Brain microvascular endothelial cell (primary cell): ENCODE measurements at regions not wholly inside any gene's neighbourhood (a gene's known extent, or its start where the extent isn't known, plus 50 kb on each side); places are given as distances from the start of the nearest gene placed in this dataset.

Source experiments
- DNase-seq: peaks from one replicate; pipeline ENCODE4 v3.0.0-alpha.2; 2020
- H3K27ac ChIP-seq: fragments of 250-450 bp; sonication (Bioruptor Pico); 2 replicates; pipeline ENCODE4 v1.5.1; 2020; ENCODE audit warnings: mild to moderate bottlenecking, moderate library complexity
- H3K27me3 ChIP-seq: fragments of 250-450 bp; sonication (Bioruptor Pico); replicated peaks from 2 replicates; pipeline ENCODE4 v1.5.1; 2020; ENCODE audit warnings: mild to moderate bottlenecking
- H3K36me3 ChIP-seq: fragments of 250-450 bp; sonication (Bioruptor Pico); replicated peaks from 2 replicates; pipeline ENCODE4 v1.5.1; 2020; ENCODE audit warnings: mild to moderate bottlenecking
- H3K4me3 ChIP-seq: 2 replicates; pipeline ENCODE4 v1.5.1; 2011; ENCODE audit warnings: low read depth, mild to moderate bottlenecking, control low read depth, low read length, moderate library complexity
- CTCF ChIP-seq: IDR thresholded peaks from 2 replicates; pipeline ENCODE4 v1.5.1; 2011; ENCODE audit warnings: low read depth, mild to moderate bottlenecking, moderate library complexity, low read length, control low read depth, inconsistent platforms; ENCODE audit errors: missing control alignments
- in situ Hi-C: cut with HindIII; loops from 2 replicates; pipeline ENCODE4 v1.10.0; 2017; ENCODE audit warnings: low sequenced_read_pairs, low pct_ligation_motif_present

GRCh38 chr2:181341855-181342600 is 115.2 kb upstream of the ITGA4 start:
- H3K4me3 ChIP-seq, result no peak overlapping the region
- no peaks in the 10 kb centered on the region for H3K36me3 ChIP-seq
- no peak overlapping the region for H3K27ac ChIP-seq
- no peak for DNase-seq
- H3K27me3 ChIP-seq, result no peaks in the 10 kb centered on the region
- in situ Hi-C loops, result no loop called here
- TF ChIP-seq CTCF, result no peak

- no peak overlapping the region for H3K4me3 ChIP-seq
- in situ Hi-C loops, result no loop called here
- no peak for DNase-seq
Observed at GRCh38 chr2:181348107-181348837, 108.9 kb upstream of the ITGA4 start.

GRCh38 chr2:181352158-181352557 is 105.0 kb upstream of the ITGA4 start:
- H3K36me3 ChIP-seq, result no peaks in the 10 kb centered on the region
- no peaks in the 10 kb centered on the region for H3K27me3 ChIP-seq
- DNase-seq, result no peak
- TF ChIP-seq CTCF, result no peak
- no peak overlapping the region for H3K27ac ChIP-seq
- in situ Hi-C loops, result no loop called here
- no peak overlapping the region for H3K4me3 ChIP-seq

More at GRCh38 chr2:181348107-181348837, 108.9 kb upstream of the ITGA4 start:
- no peak for TF ChIP-seq CTCF
- Histone ChIP-seq H3K36me3 (no peaks in the 10 kb centered on the region), H3K27me3 (no peaks in the 10 kb centered on the region), H3K27ac (no peak overlapping the region)

- no peak for TF ChIP-seq CTCF
- H3K4me3 ChIP-seq, result no peak overlapping the region
- DNase-seq, result peak; percentile 67
- no peaks in the 10 kb centered on the region for H3K27me3 ChIP-seq
- H3K36me3 ChIP-seq, result no peaks in the 10 kb centered on the region
- peak overlapping the region; percentile 16 for H3K27ac ChIP-seq
- in situ Hi-C loops, result no loop called here
Observed at GRCh38 chr2:181354626-181355025, 102.6 kb upstream of the ITGA4 start.

GRCh38 chr2:181356526-181357130 is 100.6 kb upstream of the ITGA4 start:
- in situ Hi-C loops, result no loop called here
- Histone ChIP-seq H3K36me3 (no peaks in the 10 kb centered on the region), H3K4me3 (no peak overlapping the region), H3K27me3 (no peaks in the 10 kb centered on the region), H3K27ac (no peak overlapping the region)
- no peak for TF ChIP-seq CTCF
- DNase-seq, result no peak
